ENCODE measurements at regions not wholly inside any gene's neighbourhood (a gene's known extent, or its start where the extent isn't known, plus 50 kb on each side); places are given as distances from the start of the nearest gene placed in this dataset.
"Not testable (repeated sequence)": the region's sequence is repeated elsewhere in the genome, so short reads cannot be mapped to it uniquely, and the experiment has no call there.

DNA sequence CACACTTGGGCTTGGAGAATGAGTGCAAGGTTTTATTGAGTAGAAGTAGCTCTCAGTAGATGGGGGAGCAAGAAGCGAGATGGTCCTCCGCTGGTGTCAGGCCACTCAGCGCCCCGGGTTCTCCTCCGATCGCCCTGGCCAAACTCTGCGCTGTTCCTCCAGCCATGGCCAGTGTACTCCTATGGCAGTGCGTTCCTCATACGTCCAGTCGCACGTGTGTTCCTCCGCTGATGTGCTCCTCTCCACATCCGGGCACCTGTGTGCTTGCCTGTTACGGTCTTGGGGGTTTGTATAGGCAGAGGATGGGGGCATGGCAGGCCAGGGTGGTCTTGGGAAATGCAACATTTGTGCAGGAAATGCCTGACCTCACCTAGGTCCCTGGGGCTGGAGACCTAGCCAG is 1899.4 kb downstream of the PCDH9 start:
- no peaks in the 10 kb centered on the region for H3K79me2 ChIP-seq (ENCODE audit: insufficient read depth, low read length)
- no peak overlapping the region for H3K4me3 ChIP-seq (ENCODE audit: low read length, poor library complexity, severe bottlenecking)
- H3K36me3 ChIP-seq (ENCODE audit: insufficient read depth, low read length) = no peaks in the 10 kb centered on the region
- no peaks in the 10 kb centered on the region for H3K4me1 ChIP-seq (ENCODE audit: insufficient read depth, low read length, poor library complexity, severe bottlenecking)
- TF ChIP-seq, protein P1, sequence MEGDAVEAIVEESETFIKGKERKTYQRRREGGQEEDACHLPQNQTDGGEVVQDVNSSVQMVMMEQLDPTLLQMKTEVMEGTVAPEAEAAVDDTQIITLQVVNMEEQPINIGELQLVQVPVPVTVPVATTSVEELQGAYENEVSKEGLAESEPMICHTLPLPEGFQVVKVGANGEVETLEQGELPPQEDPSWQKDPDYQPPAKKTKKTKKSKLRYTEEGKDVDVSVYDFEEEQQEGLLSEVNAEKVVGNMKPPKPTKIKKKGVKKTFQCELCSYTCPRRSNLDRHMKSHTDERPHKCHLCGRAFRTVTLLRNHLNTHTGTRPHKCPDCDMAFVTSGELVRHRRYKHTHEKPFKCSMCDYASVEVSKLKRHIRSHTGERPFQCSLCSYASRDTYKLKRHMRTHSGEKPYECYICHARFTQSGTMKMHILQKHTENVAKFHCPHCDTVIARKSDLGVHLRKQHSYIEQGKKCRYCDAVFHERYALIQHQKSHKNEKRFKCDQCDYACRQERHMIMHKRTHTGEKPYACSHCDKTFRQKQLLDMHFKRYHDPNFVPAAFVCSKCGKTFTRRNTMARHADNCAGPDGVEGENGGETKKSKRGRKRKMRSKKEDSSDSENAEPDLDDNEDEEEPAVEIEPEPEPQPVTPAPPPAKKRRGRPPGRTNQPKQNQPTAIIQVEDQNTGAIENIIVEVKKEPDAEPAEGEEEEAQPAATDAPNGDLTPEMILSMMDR (conservative IDR thresholded peaks at IDR 0.05; ENCODE audit: low read length) = no peak
- TF ChIP-seq EZH2phosphoT487 (IDR thresholded peaks at IDR 0.05; ENCODE audit: borderline replicate concordance) = no peak
- H3K9me3 ChIP-seq (ENCODE audit: insufficient read depth, low read depth, low read length) = no peaks in the 10 kb centered on the region
- H3K4me2 ChIP-seq (ENCODE audit: low read depth, low read length, poor library complexity, severe bottlenecking) = no peak overlapping the region
- H4K20me1 ChIP-seq (ENCODE audit: insufficient read depth, low read length, poor library complexity, severe bottlenecking) = no peaks in the 10 kb centered on the region
- H3F3A ChIP-seq (ENCODE audit: low read depth) = no peaks in the 10 kb centered on the region
- H3K9me2 ChIP-seq (replicated peaks; ENCODE audit: low read depth, low read length) = no peaks in the 10 kb centered on the region
- H3K9ac ChIP-seq (ENCODE audit: low read depth, low read length, poor library complexity, severe bottlenecking) = no peak overlapping the region
- H3K27me3 ChIP-seq (ENCODE audit: insufficient read depth, low read length, poor library complexity, severe bottlenecking) = no peaks in the 10 kb centered on the region
- no peak overlapping the region for H2AFZ ChIP-seq (ENCODE audit: low read length)

- no peak for TF ChIP-seq EZH2phosphoT487 (IDR thresholded peaks at IDR 0.05; ENCODE audit: borderline replicate concordance)
- TF ChIP-seq, protein P1 (conservative IDR thresholded peaks at IDR 0.05; ENCODE audit: low read length) = no peak
- Histone ChIP-seq H3K4me1 (ENCODE audit: insufficient read depth, low read length, poor library complexity, severe bottlenecking) (no peaks in the 10 kb centered on the region), H3K4me2 (ENCODE audit: low read depth, low read length, poor library complexity, severe bottlenecking) (no peak overlapping the region), H3F3A (ENCODE audit: low read depth) (no peaks in the 10 kb centered on the region), H3K4me3 (ENCODE audit: low read length, poor library complexity, severe bottlenecking) (no peak overlapping the region), H3K36me3 (ENCODE audit: insufficient read depth, low read length) (no peaks in the 10 kb centered on the region), H3K27me3 (ENCODE audit: insufficient read depth, low read length, poor library complexity, severe bottlenecking) (no peaks in the 10 kb centered on the region), H3K79me2 (ENCODE audit: insufficient read depth, low read length) (no peaks in the 10 kb centered on the region), H3K9me3 (ENCODE audit: insufficient read depth, low read depth, low read length) (no peaks in the 10 kb centered on the region), H3K9me2 (replicated peaks; ENCODE audit: low read depth, low read length) (no peaks in the 10 kb centered on the region), H2AFZ (ENCODE audit: low read length) (no peak overlapping the region), H4K20me1 (ENCODE audit: insufficient read depth, low read length, poor library complexity, severe bottlenecking) (no peaks in the 10 kb centered on the region), H3K9ac (ENCODE audit: low read depth, low read length, poor library complexity, severe bottlenecking) (no peak overlapping the region)
Observed at GRCh38 chr13:65330287-65330686, 1899.8 kb downstream of the PCDH9 start.

DNA sequence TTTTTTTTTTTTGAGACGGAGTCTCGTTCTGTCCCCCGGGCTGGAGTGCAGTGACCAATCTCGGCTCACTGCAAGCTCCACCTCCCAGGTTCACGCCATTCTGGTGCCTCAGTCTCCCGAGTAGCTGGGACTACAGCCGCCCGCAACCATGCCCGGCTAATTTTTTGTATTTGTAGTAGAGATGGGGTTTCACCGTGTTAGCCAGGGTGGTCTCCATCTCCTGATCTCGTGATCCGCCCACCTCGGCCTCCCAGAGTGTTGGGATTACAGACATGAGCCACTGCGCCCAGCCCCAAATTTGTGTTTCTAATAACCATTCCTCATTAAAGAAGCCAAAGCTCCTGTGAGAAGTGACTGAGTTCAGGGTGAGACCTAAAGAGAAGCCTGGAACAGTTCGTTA is 1906.9 kb downstream of the PCDH9 start:
- not testable (repeated sequence) for H3F3A ChIP-seq (ENCODE audit: low read depth); H3K9me2 ChIP-seq (replicated peaks; ENCODE audit: low read depth, low read length); H3K9ac ChIP-seq (ENCODE audit: low read depth, low read length, poor library complexity, severe bottlenecking); H3K79me2 ChIP-seq (ENCODE audit: insufficient read depth, low read length); H4K20me1 ChIP-seq (ENCODE audit: insufficient read depth, low read length, poor library complexity, severe bottlenecking); H2AFZ ChIP-seq (ENCODE audit: low read length); H3K4me3 ChIP-seq (ENCODE audit: low read length, poor library complexity, severe bottlenecking); H3K27me3 ChIP-seq (ENCODE audit: insufficient read depth, low read length, poor library complexity, severe bottlenecking); H3K4me1 ChIP-seq (ENCODE audit: insufficient read depth, low read length, poor library complexity, severe bottlenecking); H3K36me3 ChIP-seq (ENCODE audit: insufficient read depth, low read length); H3K9me3 ChIP-seq (ENCODE audit: insufficient read depth, low read depth, low read length); H3K4me2 ChIP-seq (ENCODE audit: low read depth, low read length, poor library complexity, severe bottlenecking)

- H4K20me1 ChIP-seq (ENCODE audit: insufficient read depth, low read length, poor library complexity, severe bottlenecking); H3K36me3 ChIP-seq (ENCODE audit: insufficient read depth, low read length); H2AFZ ChIP-seq (ENCODE audit: low read length); H3K79me2 ChIP-seq (ENCODE audit: insufficient read depth, low read length); H3K4me2 ChIP-seq (ENCODE audit: low read depth, low read length, poor library complexity, severe bottlenecking); H3K4me3 ChIP-seq (ENCODE audit: low read length, poor library complexity, severe bottlenecking); H3F3A ChIP-seq (ENCODE audit: low read depth); H3K27me3 ChIP-seq (ENCODE audit: insufficient read depth, low read length, poor library complexity, severe bottlenecking); H3K9ac ChIP-seq (ENCODE audit: low read depth, low read length, poor library complexity, severe bottlenecking); H3K4me1 ChIP-seq (ENCODE audit: insufficient read depth, low read length, poor library complexity, severe bottlenecking); H3K9me3 ChIP-seq (ENCODE audit: insufficient read depth, low read depth, low read length); H3K9me2 ChIP-seq (replicated peaks; ENCODE audit: low read depth, low read length): not testable (repeated sequence)
Observed at GRCh38 chr13:65321423-65321822, 1908.7 kb downstream of the PCDH9 start.

Measured in Loucy (cell line).